Uterus (tissue), 3 donors: ENCODE measurements at regions not wholly inside any gene's neighbourhood (a gene's known extent, or its start where the extent isn't known, plus 50 kb on each side); places are given as distances from the start of the nearest gene placed in this dataset.

Experiments used
- DNase-seq, 2 donors: peaks; one replicate each; pipeline ENCODE4 v3.0.0-alpha.2; 2019 to 2020
- H3K27ac ChIP-seq, 2 donors: fragments of 200-600 bp; sonication (generic); 1 replicate in 1 of 2; 2 replicates in 1 of 2; pipeline ENCODE4 v1.5.1; 2016 to 2018
- H3K27me3 ChIP-seq, 2 donors: fragments of 200-600 bp; sonication (generic); one replicate each; pipeline ENCODE4 v1.5.1; 2018 to 2019; ENCODE audit warnings: control low read depth in 1 of 2
- H3K36me3 ChIP-seq, 2 donors: fragments of 200-600 bp; sonication (generic); one replicate each; pipeline ENCODE4 v1.5.1; 2019; ENCODE audit warnings: control low read depth in 1 of 2
- H3K4me1 ChIP-seq, 2 donors: fragments of 200-600 bp; sonication (generic); one replicate each; pipeline ENCODE4 v1.5.1; 2018 to 2019; ENCODE audit warnings: control low read depth in 1 of 2
- H3K4me3 ChIP-seq, 2 donors: fragments of 200-600 bp; sonication (generic); 1 replicate in 1 of 2; 2 replicates in 1 of 2; pipeline ENCODE4 v1.5.1; 2018 to 2019; ENCODE audit warnings: mild to moderate bottlenecking in 1 of 2
- H3K9me3 ChIP-seq, 2 donors: fragments of 200-600 bp; sonication (generic); one replicate each; pipeline ENCODE4 v1.5.1; 2019; ENCODE audit warnings: control low read depth in 1 of 2
- CTCF ChIP-seq, 4 experiments: fragments of 200-600 bp in 2 of 4; fragments of 450-650 bp in 2 of 4; sonication (generic) in 2 of 4; IDR thresholded peaks; one replicate each; pipeline ENCODE4 v1.5.1; 2016 to 2019; ENCODE audit warnings: antibody characterized with exemption in 4 of 4, mild to moderate bottlenecking in 2 of 4, moderate library complexity in 1 of 4
- POLR2A ChIP-seq, 2 donors: fragments of 450-650 bp; IDR thresholded peaks; one replicate each; pipeline ENCODE4 v1.6.1; 2016; ENCODE audit warnings: antibody characterized with exemption in 2 of 2, mild to moderate bottlenecking in 1 of 2, moderate library complexity in 1 of 2
- intact Hi-C: fragments of 100-400 bp; cut with DNase I; formaldehyde crosslinking; loops from one replicate; pipeline ENCODE4 v1.15.1; 2023; ENCODE audit warnings: low total_unique reads
- donor health status: DM: yes; HTN: yes; CAD: no.

- Histone ChIP-seq H3K27me3 (no peaks in the 10 kb centered on the region), H3K36me3 (no peaks in the 10 kb centered on the region), H3K4me1 (no peaks in the 10 kb centered on the region), H3K4me3 (no peak overlapping the region), H3K27ac (no peak overlapping the region), H3K9me3 (no peaks in the 10 kb centered on the region)
- TF ChIP-seq POLR2A (IDR thresholded peaks at IDR 0.05) (no peak), CTCF (IDR thresholded peaks at IDR 0.05) (no peak)
- DNase-seq = no peak
- intact Hi-C loops = no loop called here
Observed at GRCh38 chrX:82029571-82030218, 827.8 kb downstream of the SH3BGRL start.

GRCh38 chrX:82031250-82031649, 829.3 kb downstream of the SH3BGRL start:
- Histone ChIP-seq H3K9me3 (no peaks in the 10 kb centered on the region), H3K27me3 (no peaks in the 10 kb centered on the region), H3K36me3 (no peaks in the 10 kb centered on the region), H3K27ac (no peak overlapping the region), H3K4me3 (no peak overlapping the region), H3K4me1 (no peaks in the 10 kb centered on the region)
- TF ChIP-seq POLR2A (IDR thresholded peaks at IDR 0.05) = no peak
- no peak for TF ChIP-seq CTCF (IDR thresholded peaks at IDR 0.05)
- DNase-seq = no peak
- intact Hi-C loops = no loop called here

GRCh38 chrX:82038793-82039192, 836.9 kb downstream of the SH3BGRL start:
- H3K4me3 ChIP-seq = no peak overlapping the region

GRCh38 chrX:82041034-82041433, 839.1 kb downstream of the SH3BGRL start:
- H3K27me3 ChIP-seq = no peaks in the 10 kb centered on the region
- intact Hi-C loops = no loop called here
- H3K36me3 ChIP-seq = no peaks in the 10 kb centered on the region
- H3K4me1 ChIP-seq = no peaks in the 10 kb centered on the region
- H3K27ac ChIP-seq = no peak overlapping the region
- no peak for DNase-seq
- no peak overlapping the region for H3K4me3 ChIP-seq
- TF ChIP-seq POLR2A (IDR thresholded peaks at IDR 0.05) (no peak), CTCF (IDR thresholded peaks at IDR 0.05) (no peak)
- H3K9me3 ChIP-seq = no peaks in the 10 kb centered on the region

More at GRCh38 chrX:82038793-82039192, 836.9 kb downstream of the SH3BGRL start:
- DNase-seq = no peak
- Histone ChIP-seq H3K27me3 (no peaks in the 10 kb centered on the region), H3K9me3 (no peaks in the 10 kb centered on the region), H3K27ac (no peak overlapping the region), H3K4me1 (no peaks in the 10 kb centered on the region), H3K36me3 (no peaks in the 10 kb centered on the region)
- intact Hi-C loops = no loop called here
- TF ChIP-seq CTCF (IDR thresholded peaks at IDR 0.05) (no peak), POLR2A (IDR thresholded peaks at IDR 0.05) (no peak)

GRCh38 chrX:82058728-82059127, 856.8 kb downstream of the SH3BGRL start:
- DNase-seq = no peak
- no peak for TF ChIP-seq POLR2A (IDR thresholded peaks at IDR 0.05)
- TF ChIP-seq CTCF (IDR thresholded peaks at IDR 0.05) = no peak
- Histone ChIP-seq H3K27ac (no peak overlapping the region), H3K36me3 (no peaks in the 10 kb centered on the region), H3K4me3 (no peak overlapping the region), H3K4me1 (no peaks in the 10 kb centered on the region), H3K27me3 (no peaks in the 10 kb centered on the region), H3K9me3 (no peaks in the 10 kb centered on the region)
- intact Hi-C loops = no loop called here
